Astrocyte (in vitro differentiated cells and primary cell): ENCODE measurements at regions not wholly inside any gene's neighbourhood (a gene's known extent, or its start where the extent isn't known, plus 50 kb on each side); places are given as distances from the start of the nearest gene placed in this dataset.

Experiments
- DNase-seq: peaks from one replicate; pipeline ENCODE4 v3.0.0-alpha.2; 2010; ENCODE audit warnings: low read depth
- FAIRE-seq: peaks from 2 replicates; lab custom pipeline; 2011; peaks lifted over from hg19 to GRCh38; lab: Jason Lieb, UNC
- H2AFZ ChIP-seq: 2 replicates; pipeline ENCODE4 v1.6.0; 2012; ENCODE audit warnings: low read depth, low read length, inconsistent platforms
- H3K27ac ChIP-seq: 2 replicates; pipeline ENCODE4 v1.5.1; 2011; ENCODE audit warnings: low read depth, low read length, inconsistent platforms
- H3K27me3 ChIP-seq: 2 replicates; pipeline ENCODE4 v1.6.0; 2011; ENCODE audit warnings: low read length, inconsistent platforms; ENCODE audit not compliant: insufficient read depth
- H3K36me3 ChIP-seq: 2 replicates; pipeline ENCODE4 v1.5.1; 2011; ENCODE audit warnings: low read length, inconsistent platforms; ENCODE audit not compliant: insufficient read depth
- H3K4me1 ChIP-seq: 2 replicates; pipeline ENCODE4 v1.5.1; 2011; ENCODE audit warnings: low read length, inconsistent platforms; ENCODE audit not compliant: insufficient read depth
- H3K4me2 ChIP-seq: 2 replicates; pipeline ENCODE4 v1.6.0; 2012; ENCODE audit warnings: low read length, inconsistent platforms
- H3K4me3 ChIP-seq: 2 replicates; pipeline ENCODE4 v1.5.1; 2011; ENCODE audit warnings: low read depth, mild to moderate bottlenecking, low read length, inconsistent platforms; ENCODE audit not compliant: insufficient read depth
- H3K79me2 ChIP-seq: 2 replicates; pipeline ENCODE4 v1.6.0; 2012; ENCODE audit warnings: mild to moderate bottlenecking, low read length, inconsistent platforms; ENCODE audit not compliant: insufficient read depth
- H3K9ac ChIP-seq: 2 replicates; pipeline ENCODE4 v1.6.0; 2012; ENCODE audit warnings: mild to moderate bottlenecking, low read length, inconsistent platforms
- H3K9me3 ChIP-seq: 2 replicates; pipeline ENCODE4 v1.5.1; 2012; ENCODE audit warnings: low read depth, mild to moderate bottlenecking, low read length, inconsistent platforms; ENCODE audit not compliant: insufficient read depth
- H4K20me1 ChIP-seq: 2 replicates; pipeline ENCODE4 v1.6.0; 2012; ENCODE audit warnings: low read length, inconsistent platforms; ENCODE audit not compliant: insufficient read depth
- H3K27ac Mint-ChIP-seq: one replicate; pipeline ENCODE4 v1.8.0; 2021; ENCODE audit warnings: mild to moderate bottlenecking, mixed read lengths; ENCODE audit not compliant: unreplicated experiment
- H3K27me3 Mint-ChIP-seq: one replicate; pipeline ENCODE4 v1.8.0; 2021; ENCODE audit warnings: low read depth, mixed read lengths; ENCODE audit not compliant: unreplicated experiment
- H3K36me3 Mint-ChIP-seq: one replicate; pipeline ENCODE4 v1.8.0; 2021; ENCODE audit warnings: low read depth, mixed read lengths; ENCODE audit not compliant: unreplicated experiment
- H3K4me1 Mint-ChIP-seq: one replicate; pipeline ENCODE4 v1.8.0; 2021; ENCODE audit warnings: low read depth, mixed read lengths; ENCODE audit not compliant: unreplicated experiment
- H3K4me3 Mint-ChIP-seq: one replicate; pipeline ENCODE4 v1.8.0; 2021; ENCODE audit warnings: mild to moderate bottlenecking, moderate library complexity, mixed read lengths; ENCODE audit not compliant: unreplicated experiment
- H3K9me3 Mint-ChIP-seq: one replicate; pipeline ENCODE4 v1.8.0; 2021; ENCODE audit warnings: mild to moderate bottlenecking, mixed read lengths; ENCODE audit not compliant: unreplicated experiment
- CTCF ChIP-seq: IDR thresholded peaks from 2 replicates; pipeline ENCODE4 v1.5.1; 2011; ENCODE audit warnings: low read depth, mild to moderate bottlenecking, inconsistent platforms, low read length, moderate library complexity; ENCODE audit not compliant: insufficient read depth
- EZH2 ChIP-seq: IDR thresholded peaks from 2 replicates; pipeline ENCODE4 v1.6.1; 2012; ENCODE audit warnings: mild to moderate bottlenecking, low read length, inconsistent platforms; ENCODE audit not compliant: insufficient read depth

GRCh38 chr10:61336831-61337230, 116.3 kb downstream of the TMEM26 start:
- TF ChIP-seq EZH2 (no peak), CTCF (no peak)
- H3K4me3 Mint-ChIP-seq, result no peak overlapping the region

GRCh38 chr10:61335359-61335758, 117.8 kb downstream of the TMEM26 start:
- H3K9me3 ChIP-seq, result no peaks in the 10 kb centered on the region
- Mint-ChIP-seq H3K27me3 (no peaks in the 10 kb centered on the region), H3K9me3 (peaks cover 2% of the 10 kb centered on the region), H3K4me1 (no peaks in the 10 kb centered on the region), H3K27ac (no peak overlapping the region), H3K36me3 (no peaks in the 10 kb centered on the region), H3K4me3 (no peak overlapping the region)
- no peak overlapping the region for H3K9ac ChIP-seq
- H3K4me1 ChIP-seq, result no peaks in the 10 kb centered on the region
- no peak overlapping the region for H3K4me3 ChIP-seq
- H4K20me1 ChIP-seq, result no peaks in the 10 kb centered on the region
- no peak for DNase-seq
- H3K79me2 ChIP-seq, result no peaks in the 10 kb centered on the region
- no peaks in the 10 kb centered on the region for H3K27me3 ChIP-seq
- no peak overlapping the region for H2AFZ ChIP-seq
- H3K27ac ChIP-seq, result no peak overlapping the region
- no peak for FAIRE-seq
- H3K4me2 ChIP-seq, result no peak overlapping the region
- TF ChIP-seq EZH2 (no peak), CTCF (no peak)
- H3K36me3 ChIP-seq, result no peaks in the 10 kb centered on the region

More at GRCh38 chr10:61336831-61337230, 116.3 kb downstream of the TMEM26 start:
- FAIRE-seq (no peak), DNase-seq (no peak)
- H3K27me3 ChIP-seq, result no peaks in the 10 kb centered on the region
- no peaks in the 10 kb centered on the region for H3K36me3 ChIP-seq
- no peak overlapping the region for H3K4me2 ChIP-seq
- H3K27ac Mint-ChIP-seq, result no peak overlapping the region
- no peak overlapping the region for H3K9ac ChIP-seq
- no peaks in the 10 kb centered on the region for H3K36me3 Mint-ChIP-seq
- H2AFZ ChIP-seq, result no peak overlapping the region
- no peaks in the 10 kb centered on the region for H3K9me3 ChIP-seq
- H4K20me1 ChIP-seq, result no peaks in the 10 kb centered on the region
- no peaks in the 10 kb centered on the region for H3K27me3 Mint-ChIP-seq
- H3K27ac ChIP-seq, result no peak overlapping the region
- H3K4me1 ChIP-seq, result no peaks in the 10 kb centered on the region
- no peaks in the 10 kb centered on the region for H3K9me3 Mint-ChIP-seq
- no peak overlapping the region for H3K4me3 ChIP-seq
- no peaks in the 10 kb centered on the region for H3K79me2 ChIP-seq
- no peaks in the 10 kb centered on the region for H3K4me1 Mint-ChIP-seq

DNA sequence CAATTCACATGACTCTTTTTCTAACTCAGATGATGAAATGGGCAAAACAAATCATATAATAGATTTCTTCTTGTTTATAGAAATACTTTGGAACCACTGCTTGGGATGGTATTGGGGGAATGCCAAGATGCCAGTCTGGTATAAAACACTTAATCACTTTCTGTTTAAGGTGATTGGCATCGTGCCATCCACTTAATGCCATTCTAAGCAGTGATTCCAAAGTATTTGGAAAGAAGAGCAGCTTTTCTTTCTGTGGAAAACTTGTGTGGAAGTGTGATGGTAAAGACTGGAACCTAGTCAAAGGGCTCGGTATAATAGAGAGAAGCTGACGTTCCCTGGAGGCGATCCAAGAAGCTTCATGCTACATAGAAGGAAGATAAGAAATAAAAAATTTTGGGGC, 120.6 kb downstream of the TMEM26 start:
- Mint-ChIP-seq H3K27me3 (no peaks in the 10 kb centered on the region), H3K9me3 (peaks cover 3% of the 10 kb centered on the region), H3K27ac (no peak overlapping the region), H3K4me1 (no peaks in the 10 kb centered on the region), H3K36me3 (no peaks in the 10 kb centered on the region), H3K4me3 (no peak overlapping the region)
- Histone ChIP-seq H2AFZ (no peak overlapping the region), H4K20me1 (no peaks in the 10 kb centered on the region), H3K27ac (no peak overlapping the region), H3K36me3 (no peaks in the 10 kb centered on the region), H3K79me2 (no peaks in the 10 kb centered on the region), H3K4me1 (no peaks in the 10 kb centered on the region), H3K9me3 (no peaks in the 10 kb centered on the region), H3K9ac (no peak overlapping the region), H3K27me3 (no peaks in the 10 kb centered on the region), H3K4me3 (no peak overlapping the region), H3K4me2 (no peak overlapping the region)
- no peak for DNase-seq
- TF ChIP-seq EZH2 (no peak), CTCF (no peak)
- no peak for FAIRE-seq
